Endothelial cell of umbilical vein (primary cell): ENCODE measurements at regions not wholly inside any gene's neighbourhood (a gene's known extent, or its start where the extent isn't known, plus 50 kb on each side); places are given as distances from the start of the nearest gene placed in this dataset.

ENCODE experiments used
- EZH2 ChIP-seq: IDR thresholded peaks from 2 replicates; pipeline ENCODE4 v1.6.1; 2012; ENCODE audit warnings: borderline replicate concordance, low read depth, mild to moderate bottlenecking, moderate library complexity, low read length, inconsistent platforms; ENCODE audit not compliant: severe bottlenecking
- JUN ChIP-seq: IDR thresholded peaks from 2 replicates; pipeline ENCODE4 v1.6.1; 2011; ENCODE audit warnings: borderline replicate concordance, low read depth; ENCODE audit not compliant: insufficient read length, insufficient read depth
- MYC ChIP-seq: IDR thresholded peaks from one replicate; pipeline ENCODE4 v1.6.1; 2011; ENCODE audit warnings: mild to moderate bottlenecking, low read depth, low read length
- POLR2A ChIP-seq: IDR thresholded peaks from 2 replicates; pipeline ENCODE4 v1.6.1; 2012; ENCODE audit warnings: low read depth, mild to moderate bottlenecking, control low read depth, low read length
- TF ChIP-seq, protein P1 (sequence below), 2 donors: IDR thresholded peaks; 1 replicate in 1 of 2; 2 replicates in 1 of 2; pipeline ENCODE4 v1.5.1; 2011; ENCODE audit warnings: low read length in 2 of 2, mild to moderate bottlenecking in 2 of 2, moderate library complexity in 2 of 2, control low read depth in 1 of 2, inconsistent platforms in 1 of 2, low read depth in 1 of 2; ENCODE audit not compliant: insufficient read depth in 1 of 2; ENCODE audit errors: extremely low read depth in 1 of 2

- TF ChIP-seq, protein P1, sequence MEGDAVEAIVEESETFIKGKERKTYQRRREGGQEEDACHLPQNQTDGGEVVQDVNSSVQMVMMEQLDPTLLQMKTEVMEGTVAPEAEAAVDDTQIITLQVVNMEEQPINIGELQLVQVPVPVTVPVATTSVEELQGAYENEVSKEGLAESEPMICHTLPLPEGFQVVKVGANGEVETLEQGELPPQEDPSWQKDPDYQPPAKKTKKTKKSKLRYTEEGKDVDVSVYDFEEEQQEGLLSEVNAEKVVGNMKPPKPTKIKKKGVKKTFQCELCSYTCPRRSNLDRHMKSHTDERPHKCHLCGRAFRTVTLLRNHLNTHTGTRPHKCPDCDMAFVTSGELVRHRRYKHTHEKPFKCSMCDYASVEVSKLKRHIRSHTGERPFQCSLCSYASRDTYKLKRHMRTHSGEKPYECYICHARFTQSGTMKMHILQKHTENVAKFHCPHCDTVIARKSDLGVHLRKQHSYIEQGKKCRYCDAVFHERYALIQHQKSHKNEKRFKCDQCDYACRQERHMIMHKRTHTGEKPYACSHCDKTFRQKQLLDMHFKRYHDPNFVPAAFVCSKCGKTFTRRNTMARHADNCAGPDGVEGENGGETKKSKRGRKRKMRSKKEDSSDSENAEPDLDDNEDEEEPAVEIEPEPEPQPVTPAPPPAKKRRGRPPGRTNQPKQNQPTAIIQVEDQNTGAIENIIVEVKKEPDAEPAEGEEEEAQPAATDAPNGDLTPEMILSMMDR (IDR thresholded peaks at IDR 0.05; ENCODE audit: extremely low read depth in 1 of 2, insufficient read depth in 1 of 2, low read depth in 1 of 2, low read length in 2 of 2): no peak
- no peak for TF ChIP-seq MYC
- TF ChIP-seq POLR2A: no peak
- no peak for TF ChIP-seq EZH2
- no peak for TF ChIP-seq JUN
Observed at GRCh38 chr4:31530555-31530954, 810.4 kb downstream of the PCDH7 start.
